Fibroblast of pulmonary artery (primary cell): ENCODE measurements at regions not wholly inside any gene's neighbourhood (a gene's known extent, or its start where the extent isn't known, plus 50 kb on each side); places are given as distances from the start of the nearest gene placed in this dataset.

Source experiments
- DNase-seq: peaks from one replicate; pipeline ENCODE4 v3.0.0-alpha.2; 2010; ENCODE audit warnings: low read depth
- H3K4me3 ChIP-seq: replicated peaks from 2 replicates; pipeline ENCODE4 v1.5.1; 2011; ENCODE audit warnings: low read depth, mild to moderate bottlenecking, control low read depth, low read length, moderate library complexity
- TF ChIP-seq, protein P1 (sequence below): IDR thresholded peaks from 2 replicates; pipeline ENCODE4 v1.5.1; 2011; ENCODE audit warnings: mild to moderate bottlenecking, control low read depth, low read length, inconsistent platforms; ENCODE audit errors: missing control alignments

DNA sequence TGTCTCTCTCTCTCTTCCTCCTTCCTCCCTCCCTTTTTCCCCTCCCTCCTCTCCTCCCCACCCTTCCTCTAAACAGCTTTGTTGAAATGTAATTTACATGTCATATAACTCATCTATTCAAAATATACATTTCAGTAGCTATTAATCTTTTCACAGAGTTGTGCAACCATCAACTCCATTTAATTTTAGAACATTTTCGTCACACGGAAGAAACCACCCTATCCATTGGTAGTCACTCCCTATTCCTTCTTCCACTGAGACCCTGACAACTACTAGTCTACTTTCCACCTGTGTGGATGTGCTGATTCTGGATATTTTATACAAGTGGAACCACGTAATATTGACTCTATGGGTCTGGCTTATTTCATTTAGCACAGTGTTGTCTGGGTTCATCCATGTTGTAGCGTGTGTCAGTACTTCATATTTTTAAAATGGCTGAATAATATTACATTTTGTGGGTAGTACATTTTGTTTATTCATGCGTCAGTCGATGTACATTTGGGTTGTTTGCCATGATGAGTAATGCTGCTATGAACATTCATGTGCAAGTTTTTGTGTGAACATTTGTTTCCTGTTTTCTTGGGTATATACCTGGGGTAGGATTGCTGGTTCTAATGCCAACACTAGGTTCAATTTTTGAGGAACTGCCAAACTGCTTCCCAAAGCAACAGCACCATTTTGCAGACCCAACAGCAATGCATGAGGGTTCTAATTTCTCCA is 100.1 kb upstream of the GCFC2 start:
- TF ChIP-seq, protein P1, sequence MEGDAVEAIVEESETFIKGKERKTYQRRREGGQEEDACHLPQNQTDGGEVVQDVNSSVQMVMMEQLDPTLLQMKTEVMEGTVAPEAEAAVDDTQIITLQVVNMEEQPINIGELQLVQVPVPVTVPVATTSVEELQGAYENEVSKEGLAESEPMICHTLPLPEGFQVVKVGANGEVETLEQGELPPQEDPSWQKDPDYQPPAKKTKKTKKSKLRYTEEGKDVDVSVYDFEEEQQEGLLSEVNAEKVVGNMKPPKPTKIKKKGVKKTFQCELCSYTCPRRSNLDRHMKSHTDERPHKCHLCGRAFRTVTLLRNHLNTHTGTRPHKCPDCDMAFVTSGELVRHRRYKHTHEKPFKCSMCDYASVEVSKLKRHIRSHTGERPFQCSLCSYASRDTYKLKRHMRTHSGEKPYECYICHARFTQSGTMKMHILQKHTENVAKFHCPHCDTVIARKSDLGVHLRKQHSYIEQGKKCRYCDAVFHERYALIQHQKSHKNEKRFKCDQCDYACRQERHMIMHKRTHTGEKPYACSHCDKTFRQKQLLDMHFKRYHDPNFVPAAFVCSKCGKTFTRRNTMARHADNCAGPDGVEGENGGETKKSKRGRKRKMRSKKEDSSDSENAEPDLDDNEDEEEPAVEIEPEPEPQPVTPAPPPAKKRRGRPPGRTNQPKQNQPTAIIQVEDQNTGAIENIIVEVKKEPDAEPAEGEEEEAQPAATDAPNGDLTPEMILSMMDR = no peak
- no peak overlapping the region for H3K4me3 ChIP-seq
- no peak for DNase-seq

GRCh38 chr2:75808793-75809535 is 98.2 kb upstream of the GCFC2 start:
- TF ChIP-seq, protein P1 = no peak
- no peak overlapping the region for H3K4me3 ChIP-seq
- no peak for DNase-seq

DNA sequence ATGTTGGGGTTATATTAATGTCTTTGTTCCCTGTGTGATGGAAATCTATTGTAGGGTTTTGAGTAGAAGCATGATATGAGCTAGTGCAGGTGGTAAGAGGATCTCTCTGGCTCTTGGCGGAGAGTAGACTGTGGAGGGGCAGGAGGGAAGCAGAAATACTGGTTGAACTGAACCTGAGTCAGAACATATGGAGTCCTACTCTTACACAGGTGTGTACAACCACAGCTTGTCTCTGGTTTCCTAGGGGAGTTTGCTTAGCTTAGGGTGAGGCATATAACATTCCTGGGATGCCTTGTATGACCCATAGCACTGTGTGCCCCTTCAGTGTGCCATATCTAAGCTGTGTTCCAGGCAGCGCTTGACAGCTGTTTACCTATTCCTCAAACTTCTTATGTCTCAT is 97.3 kb upstream of the GCFC2 start:
- no peak for DNase-seq
- H3K4me3 ChIP-seq = no peak overlapping the region
- TF ChIP-seq, protein P1 = no peak

- no peak for DNase-seq
- no peak overlapping the region for H3K4me3 ChIP-seq
- TF ChIP-seq, protein P1 = no peak
These were observed 90.7 kb upstream of the GCFC2 start for GRCh38 chr2:75801234-75801982.

DNA sequence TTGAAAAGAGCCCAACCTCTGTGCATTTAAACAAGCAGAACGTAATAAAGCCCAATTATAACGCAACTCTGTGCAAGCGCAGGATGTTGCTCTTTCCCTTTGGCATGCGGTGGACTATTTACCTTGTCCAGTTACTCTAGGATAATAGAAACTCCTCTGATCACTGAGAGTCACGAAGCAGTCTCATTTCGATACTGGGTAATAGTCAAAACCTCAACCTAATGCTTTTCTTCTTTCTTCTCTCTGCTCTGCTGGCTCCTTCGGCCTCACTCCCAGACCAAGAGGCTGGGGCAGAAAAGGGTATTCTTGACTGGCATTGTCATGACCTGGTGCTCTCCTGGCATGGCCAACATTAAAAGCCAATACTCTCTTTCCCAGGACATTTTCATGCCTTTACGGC is 89.7 kb upstream of the GCFC2 start:
- TF ChIP-seq, protein P1 = no peak
- DNase-seq = no peak
- H3K4me3 ChIP-seq = no peak overlapping the region

GRCh38 chr2:75799859-75800258 is 89.1 kb upstream of the GCFC2 start:
- TF ChIP-seq, protein P1 = no peak
- no peak for DNase-seq
- no peak overlapping the region for H3K4me3 ChIP-seq
